Coronary artery (tissue), 2 donors: ENCODE measurements at regions not wholly inside any gene's neighbourhood (a gene's known extent, or its start where the extent isn't known, plus 50 kb on each side); places are given as distances from the start of the nearest gene placed in this dataset.

Experiments
- DNase-seq: peaks from one replicate; pipeline ENCODE4 v3.0.0-alpha.2; 2017; ENCODE audit warnings: low spot score
- H3K27ac ChIP-seq, 2 donors: fragments of 200-600 bp; sonication (generic); one replicate each; pipeline ENCODE4 v1.5.1; 2016 to 2019
- H3K4me3 ChIP-seq: fragments of 200-600 bp; sonication (generic); 2 replicates; pipeline ENCODE4 v1.5.1; 2016; ENCODE audit warnings: mild to moderate bottlenecking, moderate library complexity
- CTCF ChIP-seq: fragments of 200-600 bp; sonication (generic); IDR thresholded peaks from one replicate; pipeline ENCODE4 v1.5.1; 2019; ENCODE audit warnings: antibody characterized with exemption

GRCh38 chr21:39118061-39118460, 65.2 kb downstream of the PSMG1 start:
- no peak overlapping the region for H3K27ac ChIP-seq
- DNase-seq, result no peak
- no peak overlapping the region for H3K4me3 ChIP-seq
- no peak for TF ChIP-seq CTCF

GRCh38 chr21:39117440-39117970, 65.7 kb downstream of the PSMG1 start:
- TF ChIP-seq CTCF, result no peak
- H3K4me3 ChIP-seq, result no peak overlapping the region

GRCh38 chr21:39116761-39117439, 66.4 kb downstream of the PSMG1 start:
- Histone ChIP-seq H3K27ac (no peak overlapping the region), H3K4me3 (no peak overlapping the region)
- TF ChIP-seq CTCF, result no peak
- no peak for DNase-seq

More at GRCh38 chr21:39117440-39117970, 65.7 kb downstream of the PSMG1 start:
- no peak overlapping the region for H3K27ac ChIP-seq
- no peak for DNase-seq

DNA sequence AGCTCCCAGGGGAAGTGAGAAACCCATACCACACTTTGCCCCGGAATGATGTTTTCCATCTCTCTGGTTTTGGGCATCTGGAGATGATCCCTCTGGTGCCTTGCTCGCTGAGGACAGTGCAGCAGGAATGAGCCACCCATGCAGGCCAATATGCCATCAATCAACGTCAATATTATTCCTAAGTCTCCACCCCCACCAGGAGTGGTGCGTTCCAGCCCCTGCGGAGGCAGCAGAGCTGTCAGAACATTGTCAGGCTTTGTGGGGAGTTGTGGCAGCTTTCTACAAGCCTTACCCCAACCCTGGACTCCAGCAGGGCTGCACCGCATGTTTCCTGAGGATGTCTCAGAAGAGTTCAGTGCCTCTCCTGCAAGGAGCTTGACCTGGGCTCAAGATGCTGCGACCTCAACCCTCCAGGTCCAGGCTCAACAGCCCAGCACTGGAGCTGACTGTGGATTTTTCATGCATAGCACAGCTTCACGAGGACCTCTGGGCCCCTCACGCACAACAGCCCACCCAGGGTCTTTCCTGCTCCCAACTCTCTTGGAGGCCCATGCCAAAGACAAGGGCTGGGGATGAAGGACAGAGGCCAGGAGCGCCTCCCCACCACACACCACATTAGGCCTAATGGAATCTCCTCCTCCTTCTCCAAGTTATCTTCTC, 67.5 kb downstream of the PSMG1 start:
- H3K27ac ChIP-seq, result peak overlapping the region in 1 of 2 donors; percentile 70
- DNase-seq, result no peak
- no peak for TF ChIP-seq CTCF
- H3K4me3 ChIP-seq, result no peak overlapping the region

DNA sequence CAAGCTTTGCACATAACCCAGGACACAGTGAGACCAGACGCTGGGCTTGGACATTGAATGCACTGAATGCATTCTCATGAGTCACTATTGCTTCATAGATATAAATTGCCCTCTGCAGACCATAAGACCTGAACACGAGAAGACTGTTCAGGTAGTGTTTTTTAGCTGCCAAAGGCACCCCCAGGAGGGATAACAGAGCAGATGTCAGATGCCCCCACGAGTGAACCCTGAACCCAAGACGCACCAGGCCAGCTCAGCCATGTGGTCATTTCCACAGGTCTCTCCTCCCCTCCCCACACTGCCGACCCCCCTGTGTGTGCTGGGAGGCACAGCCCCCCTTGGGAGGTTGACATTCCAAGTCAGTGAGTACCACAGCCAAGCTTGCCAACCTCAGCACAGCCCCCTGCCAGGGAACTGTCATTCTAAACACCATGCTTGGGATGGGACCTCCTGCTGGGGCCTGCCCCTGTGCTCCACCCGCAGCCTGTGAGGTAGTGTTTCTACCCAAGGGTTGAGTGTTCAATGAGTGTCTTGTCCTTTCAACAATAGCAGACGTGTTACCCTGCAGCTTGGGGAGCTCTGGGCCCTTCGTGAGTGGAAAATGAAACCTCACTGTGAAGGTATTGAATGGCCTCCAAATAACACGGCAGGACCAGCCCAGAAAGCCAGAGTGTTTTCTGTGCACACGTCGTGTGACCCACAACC, 68.2 kb downstream of the PSMG1 start:
- H3K27ac ChIP-seq, result peak overlapping the region; percentile 62 to 70
- peak overlapping the region; percentile 23 for H3K4me3 ChIP-seq
- no peak for DNase-seq
- TF ChIP-seq CTCF, result no peak

- DNase-seq, result no peak
- TF ChIP-seq CTCF, result no peak
These were observed 71.2 kb downstream of the PSMG1 start for GRCh38 chr21:39111931-39112550.

More at GRCh38 chr21:39111931-39112550, 71.2 kb downstream of the PSMG1 start:
- H3K27ac ChIP-seq, result peak overlapping the region; percentile 48 to 65
- H3K4me3 ChIP-seq, result no peak overlapping the region
